Epithelial cell of proximal tubule (primary cell): ENCODE measurements at regions not wholly inside any gene's neighbourhood (a gene's known extent, or its start where the extent isn't known, plus 50 kb on each side); places are given as distances from the start of the nearest gene placed in this dataset.

ENCODE experiments used
- DNase-seq: peaks from one replicate; pipeline ENCODE4 v3.0.0-alpha.2; 2011; ENCODE audit warnings: low read depth
- H3K4me3 ChIP-seq: 2 replicates; pipeline ENCODE4 v1.5.1; 2011; ENCODE audit warnings: low read depth, mild to moderate bottlenecking, low read length
- TF ChIP-seq, protein P1 (sequence below): conservative IDR thresholded peaks from 2 replicates; pipeline ENCODE4 v1.5.1; 2012; ENCODE audit warnings: low read depth, mild to moderate bottlenecking, low read length

DNA sequence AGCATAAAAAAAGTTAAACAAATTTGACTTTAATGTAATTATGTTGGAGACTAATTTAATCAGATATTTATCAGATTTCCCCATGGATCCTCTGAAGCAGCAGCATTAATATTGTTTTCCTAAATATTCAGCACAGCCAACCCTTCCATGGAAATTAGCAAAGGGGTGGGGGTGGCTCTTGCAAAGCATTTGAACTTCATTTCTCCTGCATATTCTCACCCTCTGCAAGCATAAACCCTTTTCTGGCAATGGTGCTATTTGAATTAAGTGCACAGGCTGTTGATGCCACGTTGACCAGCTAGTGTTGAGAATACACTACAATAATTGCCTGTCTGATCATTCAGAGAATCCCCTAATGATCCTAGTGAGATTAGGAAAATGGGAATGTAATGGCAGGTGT lies 488.1 kb upstream of the KLF12 start:
- TF ChIP-seq, protein P1, sequence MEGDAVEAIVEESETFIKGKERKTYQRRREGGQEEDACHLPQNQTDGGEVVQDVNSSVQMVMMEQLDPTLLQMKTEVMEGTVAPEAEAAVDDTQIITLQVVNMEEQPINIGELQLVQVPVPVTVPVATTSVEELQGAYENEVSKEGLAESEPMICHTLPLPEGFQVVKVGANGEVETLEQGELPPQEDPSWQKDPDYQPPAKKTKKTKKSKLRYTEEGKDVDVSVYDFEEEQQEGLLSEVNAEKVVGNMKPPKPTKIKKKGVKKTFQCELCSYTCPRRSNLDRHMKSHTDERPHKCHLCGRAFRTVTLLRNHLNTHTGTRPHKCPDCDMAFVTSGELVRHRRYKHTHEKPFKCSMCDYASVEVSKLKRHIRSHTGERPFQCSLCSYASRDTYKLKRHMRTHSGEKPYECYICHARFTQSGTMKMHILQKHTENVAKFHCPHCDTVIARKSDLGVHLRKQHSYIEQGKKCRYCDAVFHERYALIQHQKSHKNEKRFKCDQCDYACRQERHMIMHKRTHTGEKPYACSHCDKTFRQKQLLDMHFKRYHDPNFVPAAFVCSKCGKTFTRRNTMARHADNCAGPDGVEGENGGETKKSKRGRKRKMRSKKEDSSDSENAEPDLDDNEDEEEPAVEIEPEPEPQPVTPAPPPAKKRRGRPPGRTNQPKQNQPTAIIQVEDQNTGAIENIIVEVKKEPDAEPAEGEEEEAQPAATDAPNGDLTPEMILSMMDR = no peak
- no peak overlapping the region for H3K4me3 ChIP-seq
- no peak for DNase-seq

DNA sequence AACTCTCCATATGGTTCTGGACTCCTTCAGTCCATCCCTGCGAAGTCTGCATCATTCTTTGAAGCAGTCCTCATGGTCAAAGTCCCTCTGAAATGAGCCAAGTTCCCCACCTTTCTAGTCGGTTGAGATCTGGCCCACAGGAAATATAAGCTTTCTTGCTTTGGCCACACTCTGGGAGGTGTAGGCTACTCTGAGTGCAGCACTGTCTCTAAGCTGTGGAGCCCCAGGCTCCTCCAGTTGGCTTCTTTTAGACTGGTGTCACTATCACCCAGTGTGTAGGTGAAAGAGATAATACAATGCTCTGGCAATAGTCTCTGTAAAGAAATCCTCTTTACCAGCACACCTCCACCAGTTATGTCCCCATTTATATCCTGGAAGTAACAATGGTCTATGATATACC lies 486.5 kb upstream of the KLF12 start:
- TF ChIP-seq, protein P1 = no peak
- H3K4me3 ChIP-seq = no peak overlapping the region
- DNase-seq = no peak

DNA sequence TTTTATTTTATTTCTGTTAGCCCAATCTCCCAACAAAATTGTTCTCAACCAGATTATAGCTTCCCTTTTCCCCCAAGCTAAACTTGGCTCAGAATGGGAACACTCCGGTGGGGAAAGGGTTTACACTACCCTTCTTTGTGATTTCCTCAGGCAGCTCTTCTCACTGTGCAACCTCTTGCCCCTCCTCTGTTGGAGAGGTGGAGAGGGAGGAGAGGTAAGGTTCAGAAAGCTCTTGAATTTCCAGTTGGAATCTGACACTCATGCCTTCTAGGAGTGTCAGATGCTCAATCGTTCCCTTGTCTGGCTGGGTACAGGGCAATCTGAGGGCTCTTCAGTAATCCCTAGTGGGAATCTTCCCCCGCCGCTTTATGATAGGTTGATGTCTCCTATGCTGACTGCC lies 486.1 kb upstream of the KLF12 start:
- TF ChIP-seq, protein P1 = no peak
- no peak overlapping the region for H3K4me3 ChIP-seq

DNA sequence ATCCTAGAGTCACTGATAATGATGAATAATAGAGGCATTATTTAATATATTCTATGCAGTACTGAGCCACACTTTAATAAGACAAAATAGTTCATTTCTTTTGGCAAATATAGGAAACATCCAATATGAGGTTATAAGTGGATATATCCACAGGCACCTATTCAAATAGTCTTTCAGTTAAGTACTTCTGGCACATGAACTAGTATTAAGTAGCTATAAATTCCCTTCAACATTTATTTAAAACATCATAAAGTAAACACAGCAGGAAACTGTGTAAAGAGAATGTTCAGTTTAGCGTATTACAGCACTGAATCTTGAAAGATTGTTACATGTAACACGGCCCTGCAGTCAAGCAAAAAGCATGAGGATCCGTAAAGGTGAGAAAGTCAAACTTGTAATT lies 463.3 kb upstream of the KLF12 start:
- H3K4me3 ChIP-seq = no peak overlapping the region
- TF ChIP-seq, protein P1 = no peak
- DNase-seq = no peak

More for the DNA sequence above, 486.1 kb upstream of the KLF12 start:
- no peak for DNase-seq

DNA sequence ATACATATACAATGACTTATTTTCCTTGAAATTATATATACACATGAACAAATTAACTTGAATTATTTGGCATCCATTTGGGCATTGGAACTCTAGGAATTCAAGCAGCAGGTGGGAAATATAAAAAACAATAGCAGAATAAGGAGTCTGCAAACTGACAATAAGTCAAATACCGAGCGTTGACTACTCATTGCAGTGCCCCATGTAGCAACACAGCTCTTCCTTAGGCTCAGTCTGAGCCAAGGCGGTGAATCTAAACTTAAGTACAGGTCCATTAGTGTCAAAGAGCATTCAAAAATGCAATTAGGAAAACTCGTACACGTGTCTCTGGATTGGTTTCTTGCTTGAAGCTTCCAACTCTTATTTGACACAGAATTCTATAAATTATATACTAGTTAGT lies 462.5 kb upstream of the KLF12 start:
- DNase-seq = no peak
- TF ChIP-seq, protein P1 = no peak
- H3K4me3 ChIP-seq = no peak overlapping the region

DNA sequence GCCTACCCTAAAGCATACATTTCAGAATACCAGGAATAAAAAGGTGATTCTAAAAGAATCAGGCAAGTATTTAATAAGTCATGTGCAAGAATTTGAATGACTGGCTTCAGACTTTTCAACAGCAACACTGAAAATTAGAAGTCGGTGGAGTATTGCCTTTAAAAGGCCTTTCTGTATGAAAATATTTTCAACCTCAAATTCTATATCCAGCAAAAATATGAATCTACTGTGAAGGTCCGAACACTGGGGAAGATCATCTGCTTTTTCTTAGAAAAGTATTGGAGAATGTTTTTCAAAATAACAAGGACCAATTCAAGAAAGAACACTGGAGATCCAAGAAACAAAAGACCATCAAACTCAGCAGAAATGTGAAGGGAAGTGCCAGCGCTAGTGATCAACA lies 459.5 kb upstream of the KLF12 start:
- no peak for DNase-seq
- TF ChIP-seq, protein P1 = no peak
- H3K4me3 ChIP-seq = no peak overlapping the region

DNA sequence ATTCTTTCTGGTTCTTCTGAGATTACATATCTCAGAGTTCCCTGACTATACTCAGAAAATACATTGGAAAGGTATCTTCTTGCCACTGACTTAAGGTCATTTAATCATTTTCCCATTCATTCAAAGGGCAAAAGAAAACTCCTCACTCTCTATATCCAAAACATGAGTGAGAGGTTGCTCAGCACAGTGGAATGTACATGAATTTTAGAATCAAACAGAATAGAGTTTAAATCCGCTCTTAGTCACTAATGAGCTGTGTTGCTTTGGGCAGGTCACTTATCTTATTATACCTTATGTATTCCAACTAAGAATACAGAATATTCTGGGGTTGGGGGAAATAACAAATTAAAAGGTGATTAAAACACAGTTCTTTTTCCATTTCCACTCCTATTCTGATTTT lies 452.6 kb upstream of the KLF12 start:
- no peak overlapping the region for H3K4me3 ChIP-seq

More for the DNA sequence above, 452.6 kb upstream of the KLF12 start:
- TF ChIP-seq, protein P1 = no peak
- no peak for DNase-seq
